Heart left ventricle (tissue), 13 donors: ENCODE measurements at regions not wholly inside any gene's neighbourhood (a gene's known extent, or its start where the extent isn't known, plus 50 kb on each side); places are given as distances from the start of the nearest gene placed in this dataset.
"Not testable (repeated sequence)": the region's sequence is repeated elsewhere in the genome, so short reads cannot be mapped to it uniquely, and the experiment has no call there.

Source experiments
- CTCF ChIP-seq, 12 donors: fragments of 200-600 bp; sonication (generic) in 4 of 12; IDR thresholded peaks; one replicate each; pipeline versions ENCODE4 v1.5.0 to v1.8.0; 2018 to 2022; ENCODE audit warnings: antibody characterized with exemption in 12 of 12, mild to moderate bottlenecking in 5 of 12
- POLR2A ChIP-seq, 2 donors: fragments of 450-650 bp; IDR thresholded peaks; one replicate each; pipeline ENCODE4 v1.6.1; 2017; ENCODE audit warnings: antibody characterized with exemption in 2 of 2, mild to moderate bottlenecking in 2 of 2, moderate library complexity in 2 of 2
- donor health status: ischemic (EF 13 %, LVEDD 7.1; RV severe dilation, severe dysfunction).
- donor health status: DM: no; HTN: yes; CAD: no.
- donor health status: DM: no; HTN: no; CAD: no.
- donor health status: ischemic (EF 25% LVEDD 6.9; RV normal size, moderate dysfunction).
- donor health status: ischemic (EF 25% LVEDD 5.7; RV mildly dilated, moderate dysfunction).
- donor health status: ischemic (EF 35%, LVEDD 5.7; RV mildly dilated, moderate dysfunction).
- donor health status: nonischemic (EF 11% LVEDD 7.7; RV severe dilation, severe dysfunction).
- donor health status: DM: yes; HTN: yes; CAD: no.
- donor health status: PGD.
- donor health status: ischemic (EF 29% LVEDD 5.4; RV normal size, mild dysfunction).
- donor health status: nonischemic (EF 23%, LVEDD 6.1; RV moderate dilation, normal function).

- not testable (repeated sequence) for TF ChIP-seq CTCF, POLR2A (IDR thresholded peaks at IDR 0.05)
These were observed 697.9 kb upstream of the TPTE start for GRCh38 chr21:9823197-9824157.
